Liver (tissue), 3 donors: ENCODE measurements at regions not wholly inside any gene's neighbourhood (a gene's known extent, or its start where the extent isn't known, plus 50 kb on each side); places are given as distances from the start of the nearest gene placed in this dataset.

Source experiments
- EGR1 ChIP-seq, 2 donors: IDR thresholded peaks; 2 replicates each; pipeline ENCODE4 v1.6.1; 2016 to 2018; ENCODE audit warnings: antibody characterized with exemption in 2 of 2, low read depth in 2 of 2
- FOXA1 ChIP-seq: IDR thresholded peaks from 2 replicates; pipeline ENCODE4 v1.6.1; 2016; ENCODE audit warnings: antibody characterized with exemption
- FOXA2 ChIP-seq: IDR thresholded peaks from 2 replicates; pipeline ENCODE4 v1.6.1; 2016; ENCODE audit warnings: antibody characterized with exemption
- GABPA ChIP-seq, 2 donors: IDR thresholded peaks in 1 of 2; conservative IDR thresholded peaks in 1 of 2; 2 replicates each; pipeline ENCODE4 v1.6.1; 2016; ENCODE audit warnings: antibody characterized with exemption in 2 of 2, mild to moderate bottlenecking in 1 of 2, moderate library complexity in 1 of 2
- JUND ChIP-seq, 2 donors: IDR thresholded peaks; 2 replicates each; pipeline ENCODE4 v1.6.1; 2016; ENCODE audit warnings: antibody characterized with exemption in 2 of 2
- NR2F2 ChIP-seq: IDR thresholded peaks from 2 replicates; pipeline ENCODE4 v1.6.1; 2016; ENCODE audit warnings: antibody characterized with exemption
- RAD21 ChIP-seq, 2 donors: IDR thresholded peaks; 2 replicates each; pipeline ENCODE4 v1.6.1; 2016; ENCODE audit warnings: antibody characterized with exemption in 2 of 2, mild to moderate bottlenecking in 2 of 2
- RXRA ChIP-seq, 2 donors: IDR thresholded peaks; 2 replicates each; pipeline ENCODE4 v1.6.1; 2017 to 2018; ENCODE audit warnings: antibody characterized with exemption in 2 of 2, mild to moderate bottlenecking in 1 of 2
- TAF1 ChIP-seq: conservative IDR thresholded peaks from 2 replicates; pipeline ENCODE4 v1.6.1; 2016; ENCODE audit warnings: antibody characterized with exemption, mild to moderate bottlenecking
- YY1 ChIP-seq: IDR thresholded peaks from 2 replicates; pipeline ENCODE4 v1.6.1; 2016; ENCODE audit warnings: antibody characterized with exemption, mild to moderate bottlenecking
- TF ChIP-seq, protein P1 (sequence below): fragments of 150-350 bp; IDR thresholded peaks from 2 replicates; pipeline ENCODE4 v1.5.1; 2017; ENCODE audit warnings: improper control_type of control experiment, low read depth, low read length; ENCODE audit not compliant: missing input control
- TF ChIP-seq, protein P2 (sequence below): IDR thresholded peaks from 2 replicates; pipeline ENCODE4 v1.6.1; 2016; ENCODE audit warnings: antibody characterized with exemption
- TF ChIP-seq, protein P3 (sequence below): IDR thresholded peaks from 2 replicates; pipeline ENCODE4 v1.6.1; 2016; ENCODE audit warnings: antibody characterized with exemption
- TF ChIP-seq, protein P4 (sequence below): IDR thresholded peaks from 2 replicates; pipeline ENCODE4 v1.6.1; 2016; ENCODE audit warnings: antibody characterized with exemption, mild to moderate bottlenecking
- donor health status: healthy.
- donor health status: healthy.

DNA sequence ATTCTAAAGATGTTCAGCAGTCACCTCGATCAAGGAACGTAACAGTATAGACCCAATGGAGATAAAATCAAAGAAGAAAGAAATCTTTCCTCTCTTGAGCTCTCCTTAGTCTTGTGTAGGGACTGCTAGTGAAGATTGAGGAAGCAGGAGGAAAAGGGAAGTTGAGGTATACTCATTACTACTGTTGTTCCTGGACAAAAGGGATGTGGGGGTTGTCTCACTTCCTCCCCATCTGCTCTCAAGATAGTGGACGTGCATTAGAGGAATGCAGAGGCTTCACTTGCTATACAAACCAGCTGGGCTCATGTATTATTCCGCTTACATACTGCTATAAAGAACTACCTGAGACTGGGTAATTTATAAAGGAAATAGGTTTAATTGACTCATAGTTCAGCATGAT is 208.9 kb upstream of the ARHGEF9 start:
- TF ChIP-seq, protein P1, sequence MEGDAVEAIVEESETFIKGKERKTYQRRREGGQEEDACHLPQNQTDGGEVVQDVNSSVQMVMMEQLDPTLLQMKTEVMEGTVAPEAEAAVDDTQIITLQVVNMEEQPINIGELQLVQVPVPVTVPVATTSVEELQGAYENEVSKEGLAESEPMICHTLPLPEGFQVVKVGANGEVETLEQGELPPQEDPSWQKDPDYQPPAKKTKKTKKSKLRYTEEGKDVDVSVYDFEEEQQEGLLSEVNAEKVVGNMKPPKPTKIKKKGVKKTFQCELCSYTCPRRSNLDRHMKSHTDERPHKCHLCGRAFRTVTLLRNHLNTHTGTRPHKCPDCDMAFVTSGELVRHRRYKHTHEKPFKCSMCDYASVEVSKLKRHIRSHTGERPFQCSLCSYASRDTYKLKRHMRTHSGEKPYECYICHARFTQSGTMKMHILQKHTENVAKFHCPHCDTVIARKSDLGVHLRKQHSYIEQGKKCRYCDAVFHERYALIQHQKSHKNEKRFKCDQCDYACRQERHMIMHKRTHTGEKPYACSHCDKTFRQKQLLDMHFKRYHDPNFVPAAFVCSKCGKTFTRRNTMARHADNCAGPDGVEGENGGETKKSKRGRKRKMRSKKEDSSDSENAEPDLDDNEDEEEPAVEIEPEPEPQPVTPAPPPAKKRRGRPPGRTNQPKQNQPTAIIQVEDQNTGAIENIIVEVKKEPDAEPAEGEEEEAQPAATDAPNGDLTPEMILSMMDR, result no peak
- TF ChIP-seq GABPA (IDR thresholded peaks at IDR 0.05 in 1 of 2, conservative IDR thresholded peaks at IDR 0.05 in 1 of 2), result no peak
- TF ChIP-seq, protein P2, sequence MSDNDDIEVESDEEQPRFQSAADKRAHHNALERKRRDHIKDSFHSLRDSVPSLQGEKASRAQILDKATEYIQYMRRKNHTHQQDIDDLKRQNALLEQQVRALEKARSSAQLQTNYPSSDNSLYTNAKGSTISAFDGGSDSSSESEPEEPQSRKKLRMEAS, result no peak
- no peak for TF ChIP-seq FOXA2
- no peak for TF ChIP-seq JUND (IDR thresholded peaks at IDR 0.05)
- no peak for TF ChIP-seq EGR1 (IDR thresholded peaks at IDR 0.05; ENCODE audit: low read depth in 2 of 2)
- TF ChIP-seq, protein P3, sequence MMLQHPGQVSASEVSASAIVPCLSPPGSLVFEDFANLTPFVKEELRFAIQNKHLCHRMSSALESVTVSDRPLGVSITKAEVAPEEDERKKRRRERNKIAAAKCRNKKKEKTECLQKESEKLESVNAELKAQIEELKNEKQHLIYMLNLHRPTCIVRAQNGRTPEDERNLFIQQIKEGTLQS, result no peak
- no peak for TF ChIP-seq RXRA (IDR thresholded peaks at IDR 0.05)
- TF ChIP-seq, protein P4, sequence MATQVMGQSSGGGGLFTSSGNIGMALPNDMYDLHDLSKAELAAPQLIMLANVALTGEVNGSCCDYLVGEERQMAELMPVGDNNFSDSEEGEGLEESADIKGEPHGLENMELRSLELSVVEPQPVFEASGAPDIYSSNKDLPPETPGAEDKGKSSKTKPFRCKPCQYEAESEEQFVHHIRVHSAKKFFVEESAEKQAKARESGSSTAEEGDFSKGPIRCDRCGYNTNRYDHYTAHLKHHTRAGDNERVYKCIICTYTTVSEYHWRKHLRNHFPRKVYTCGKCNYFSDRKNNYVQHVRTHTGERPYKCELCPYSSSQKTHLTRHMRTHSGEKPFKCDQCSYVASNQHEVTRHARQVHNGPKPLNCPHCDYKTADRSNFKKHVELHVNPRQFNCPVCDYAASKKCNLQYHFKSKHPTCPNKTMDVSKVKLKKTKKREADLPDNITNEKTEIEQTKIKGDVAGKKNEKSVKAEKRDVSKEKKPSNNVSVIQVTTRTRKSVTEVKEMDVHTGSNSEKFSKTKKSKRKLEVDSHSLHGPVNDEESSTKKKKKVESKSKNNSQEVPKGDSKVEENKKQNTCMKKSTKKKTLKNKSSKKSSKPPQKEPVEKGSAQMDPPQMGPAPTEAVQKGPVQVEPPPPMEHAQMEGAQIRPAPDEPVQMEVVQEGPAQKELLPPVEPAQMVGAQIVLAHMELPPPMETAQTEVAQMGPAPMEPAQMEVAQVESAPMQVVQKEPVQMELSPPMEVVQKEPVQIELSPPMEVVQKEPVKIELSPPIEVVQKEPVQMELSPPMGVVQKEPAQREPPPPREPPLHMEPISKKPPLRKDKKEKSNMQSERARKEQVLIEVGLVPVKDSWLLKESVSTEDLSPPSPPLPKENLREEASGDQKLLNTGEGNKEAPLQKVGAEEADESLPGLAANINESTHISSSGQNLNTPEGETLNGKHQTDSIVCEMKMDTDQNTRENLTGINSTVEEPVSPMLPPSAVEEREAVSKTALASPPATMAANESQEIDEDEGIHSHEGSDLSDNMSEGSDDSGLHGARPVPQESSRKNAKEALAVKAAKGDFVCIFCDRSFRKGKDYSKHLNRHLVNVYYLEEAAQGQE, result no peak
- TF ChIP-seq NR2F2, result no peak
- TF ChIP-seq RAD21 (IDR thresholded peaks at IDR 0.05), result no peak
- no peak for TF ChIP-seq YY1
- no peak for TF ChIP-seq FOXA1
- no peak for TF ChIP-seq TAF1
